Fibroblast of lung (primary cell): ENCODE measurements at regions not wholly inside any gene's neighbourhood (a gene's known extent, or its start where the extent isn't known, plus 50 kb on each side); places are given as distances from the start of the nearest gene placed in this dataset.

Source experiments
- DNase-seq, 2 donors: peaks; one replicate each; pipeline versions ENCODE4 v3.0.0 to v3.0.0-alpha.2; 2010; ENCODE audit warnings: low read depth in 2 of 2
- H2AFZ ChIP-seq: 2 replicates; pipeline ENCODE4 v1.5.1; 2012; ENCODE audit warnings: low read length, control low read depth, inconsistent platforms
- H3K27ac ChIP-seq: 2 replicates; pipeline ENCODE4 v1.5.1; 2011; ENCODE audit warnings: low read length, control low read depth; ENCODE audit not compliant: insufficient read depth
- H3K27me3 ChIP-seq: 2 replicates; pipeline ENCODE4 v1.5.1; 2011; ENCODE audit warnings: mild to moderate bottlenecking, low read length; ENCODE audit not compliant: control insufficient read depth, insufficient read depth
- H3K36me3 ChIP-seq: 2 replicates; pipeline ENCODE4 v1.5.1; 2011; ENCODE audit warnings: low read length; ENCODE audit not compliant: control insufficient read depth, insufficient read depth
- H3K4me1 ChIP-seq: 2 replicates; pipeline ENCODE4 v1.5.1; 2011; ENCODE audit warnings: low read length; ENCODE audit not compliant: control insufficient read depth, insufficient read depth; ENCODE audit errors: extremely low read depth
- H3K4me2 ChIP-seq: 2 replicates; pipeline ENCODE4 v1.5.1; 2011; ENCODE audit warnings: low read length, control low read depth; ENCODE audit not compliant: insufficient read depth; ENCODE audit errors: extremely low read depth
- H3K4me3 ChIP-seq, 4 experiments: fragments of 200-600 bp in 1 of 4; sonication (generic) in 1 of 4; replicated peaks in 1 of 4; 2 replicates each; pipeline ENCODE4 v1.5.1; 2011 to 2016; ENCODE audit warnings: low read length in 4 of 4, low read depth in 3 of 4, mild to moderate bottlenecking in 3 of 4, control low read depth in 2 of 4, inconsistent platforms in 1 of 4, mixed read lengths in 1 of 4; ENCODE audit not compliant: insufficient read depth in 1 of 4; ENCODE audit errors: control extremely low read depth in 1 of 4
- H3K79me2 ChIP-seq: 2 replicates; pipeline ENCODE4 v1.5.1; 2012; ENCODE audit warnings: mild to moderate bottlenecking, low read length, inconsistent platforms; ENCODE audit not compliant: control insufficient read depth, insufficient read depth
- H3K9ac ChIP-seq: 2 replicates; pipeline ENCODE4 v1.5.1; 2011; ENCODE audit warnings: mild to moderate bottlenecking, low read length, control low read depth; ENCODE audit not compliant: insufficient read depth
- H3K9me3 ChIP-seq: 2 replicates; pipeline ENCODE4 v1.5.1; 2012; ENCODE audit warnings: low read depth, low read length; ENCODE audit not compliant: control insufficient read depth, insufficient read depth
- H4K20me1 ChIP-seq: 2 replicates; pipeline ENCODE4 v1.5.1; 2011; ENCODE audit warnings: low read length; ENCODE audit not compliant: control insufficient read depth, insufficient read depth; ENCODE audit errors: extremely low read depth
- EZH2 ChIP-seq: IDR thresholded peaks from 2 replicates; pipeline ENCODE4 v1.5.1; 2012; ENCODE audit warnings: low read length, control low read depth, mild to moderate bottlenecking; ENCODE audit errors: missing control alignments
- TF ChIP-seq, protein P1 (sequence below), 2 donors: IDR thresholded peaks in 1 of 2; conservative IDR thresholded peaks in 1 of 2; 1 replicate in 1 of 2; 2 replicates in 1 of 2; pipeline ENCODE4 v1.5.1; 2011 to 2012; ENCODE audit warnings: low read length in 2 of 2, control low read depth in 1 of 2, inconsistent platforms in 1 of 2, low read depth in 1 of 2, mild to moderate bottlenecking in 1 of 2

DNA sequence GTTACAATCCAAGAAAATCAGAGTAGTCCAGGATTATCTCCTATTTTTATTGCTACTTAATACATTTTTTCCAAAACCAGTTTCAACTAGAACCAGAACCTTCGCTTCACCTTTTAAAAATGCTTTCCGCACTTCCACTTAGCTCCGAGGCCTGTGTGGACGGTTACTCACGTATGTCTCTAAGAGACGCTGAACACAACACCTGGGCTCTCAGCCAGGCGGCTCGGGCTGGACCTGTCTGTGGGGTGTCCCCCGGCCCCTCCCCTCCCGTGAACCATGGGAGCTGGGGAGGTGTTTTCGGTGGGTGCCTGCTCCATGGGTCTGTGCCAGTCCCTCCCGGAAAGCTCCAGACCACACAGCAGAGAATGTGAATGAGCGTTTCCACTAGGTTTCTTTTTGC lies 223.8 kb downstream of the GLI2 start:
- no peak overlapping the region for H3K9ac ChIP-seq
- H3K36me3 ChIP-seq, result peaks cover 3% of the 10 kb centered on the region
- H3K27me3 ChIP-seq, result no peaks in the 10 kb centered on the region
- no peaks in the 10 kb centered on the region for H3K9me3 ChIP-seq
- no peaks in the 10 kb centered on the region for H4K20me1 ChIP-seq
- no peak overlapping the region for H2AFZ ChIP-seq
- peak in 1 of 2 donors; percentile 73 for DNase-seq
- no peak overlapping the region for H3K4me3 ChIP-seq
- H3K27ac ChIP-seq, result no peak overlapping the region
- no peak overlapping the region for H3K4me2 ChIP-seq
- H3K4me1 ChIP-seq, result peaks cover 12% of the 10 kb centered on the region
- H3K79me2 ChIP-seq, result no peaks in the 10 kb centered on the region
- TF ChIP-seq EZH2, result no peak
- TF ChIP-seq, protein P1, sequence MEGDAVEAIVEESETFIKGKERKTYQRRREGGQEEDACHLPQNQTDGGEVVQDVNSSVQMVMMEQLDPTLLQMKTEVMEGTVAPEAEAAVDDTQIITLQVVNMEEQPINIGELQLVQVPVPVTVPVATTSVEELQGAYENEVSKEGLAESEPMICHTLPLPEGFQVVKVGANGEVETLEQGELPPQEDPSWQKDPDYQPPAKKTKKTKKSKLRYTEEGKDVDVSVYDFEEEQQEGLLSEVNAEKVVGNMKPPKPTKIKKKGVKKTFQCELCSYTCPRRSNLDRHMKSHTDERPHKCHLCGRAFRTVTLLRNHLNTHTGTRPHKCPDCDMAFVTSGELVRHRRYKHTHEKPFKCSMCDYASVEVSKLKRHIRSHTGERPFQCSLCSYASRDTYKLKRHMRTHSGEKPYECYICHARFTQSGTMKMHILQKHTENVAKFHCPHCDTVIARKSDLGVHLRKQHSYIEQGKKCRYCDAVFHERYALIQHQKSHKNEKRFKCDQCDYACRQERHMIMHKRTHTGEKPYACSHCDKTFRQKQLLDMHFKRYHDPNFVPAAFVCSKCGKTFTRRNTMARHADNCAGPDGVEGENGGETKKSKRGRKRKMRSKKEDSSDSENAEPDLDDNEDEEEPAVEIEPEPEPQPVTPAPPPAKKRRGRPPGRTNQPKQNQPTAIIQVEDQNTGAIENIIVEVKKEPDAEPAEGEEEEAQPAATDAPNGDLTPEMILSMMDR (conservative IDR thresholded peaks at IDR 0.05 in 1 of 2, IDR thresholded peaks at IDR 0.05 in 1 of 2; ENCODE audit: low read depth in 1 of 2, low read length in 2 of 2), result no peak

DNA sequence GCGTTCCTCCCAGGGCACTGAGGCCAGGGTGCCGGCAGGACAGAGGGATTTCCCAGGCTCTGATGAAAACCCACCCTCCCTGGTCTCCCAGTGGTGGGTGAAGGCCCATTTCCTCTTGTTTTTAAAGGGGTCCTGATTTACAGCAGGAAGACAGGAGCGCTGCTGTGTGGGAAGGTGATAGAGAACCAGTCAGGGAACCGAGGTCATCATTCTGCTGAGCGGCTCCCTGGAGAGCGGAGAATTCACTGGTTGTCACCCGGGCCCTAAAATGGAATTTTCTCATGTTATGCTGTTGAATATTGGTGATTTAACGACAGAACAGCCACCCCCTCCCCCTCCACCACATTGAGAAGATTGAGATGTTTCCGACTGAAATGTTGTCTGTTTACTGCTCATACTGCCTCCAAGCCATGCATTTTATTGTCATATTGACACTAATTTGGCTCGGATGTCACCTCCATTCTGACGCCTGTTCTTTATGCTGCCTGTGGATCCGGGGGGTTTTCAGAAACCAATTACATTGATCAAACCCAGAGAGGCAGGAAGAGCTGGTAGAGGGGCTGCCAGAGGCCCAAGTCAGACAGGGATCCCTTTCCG lies 225.2 kb downstream of the GLI2 start:
- no peak overlapping the region for H2AFZ ChIP-seq
- H3K27ac ChIP-seq, result no peak overlapping the region
- peaks cover 1% of the 10 kb centered on the region for H3K36me3 ChIP-seq
- no peak for DNase-seq
- H4K20me1 ChIP-seq, result no peaks in the 10 kb centered on the region
- H3K9ac ChIP-seq, result no peak overlapping the region
- TF ChIP-seq EZH2, result no peak
- TF ChIP-seq, protein P1 (conservative IDR thresholded peaks at IDR 0.05 in 1 of 2, IDR thresholded peaks at IDR 0.05 in 1 of 2; ENCODE audit: low read depth in 1 of 2, low read length in 2 of 2), result no peak
- no peaks in the 10 kb centered on the region for H3K9me3 ChIP-seq
- no peaks in the 10 kb centered on the region for H3K27me3 ChIP-seq
- H3K4me3 ChIP-seq, result no peak overlapping the region
- peaks cover 14% of the 10 kb centered on the region for H3K4me1 ChIP-seq
- no peak overlapping the region for H3K4me2 ChIP-seq
- H3K79me2 ChIP-seq, result no peaks in the 10 kb centered on the region

DNA sequence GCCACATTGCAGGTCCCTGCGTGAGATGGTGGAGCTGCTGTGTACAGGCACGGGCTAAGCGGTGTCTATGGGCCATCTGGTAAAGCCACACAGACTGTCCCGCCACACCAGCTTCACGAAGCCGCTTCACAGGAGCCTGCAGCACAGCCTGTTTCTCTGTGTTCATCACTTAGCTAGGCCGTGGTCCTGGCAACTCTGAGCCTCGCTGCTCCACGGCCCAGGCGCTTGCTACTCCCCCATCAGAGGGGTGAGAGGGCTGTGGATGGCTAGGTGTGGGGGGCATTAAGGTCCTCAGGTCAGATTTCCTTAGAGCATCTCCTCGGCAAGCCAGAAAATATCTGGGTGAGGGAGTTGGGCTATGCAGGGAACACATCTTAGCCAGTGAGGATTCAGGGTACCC lies 225.7 kb downstream of the GLI2 start:
- Histone ChIP-seq H3K4me1 (peaks cover 14% of the 10 kb centered on the region), H3K4me2 (no peak overlapping the region), H2AFZ (no peak overlapping the region), H4K20me1 (no peaks in the 10 kb centered on the region), H3K79me2 (no peaks in the 10 kb centered on the region), H3K9ac (no peak overlapping the region), H3K4me3 (no peak overlapping the region), H3K36me3 (no peaks in the 10 kb centered on the region), H3K9me3 (no peaks in the 10 kb centered on the region), H3K27ac (no peak overlapping the region), H3K27me3 (no peaks in the 10 kb centered on the region)
- no peak for DNase-seq
- TF ChIP-seq EZH2, result no peak
- TF ChIP-seq, protein P1 (conservative IDR thresholded peaks at IDR 0.05 in 1 of 2, IDR thresholded peaks at IDR 0.05 in 1 of 2; ENCODE audit: low read depth in 1 of 2, low read length in 2 of 2), result no peak
